ENCODE measurements at regions not wholly inside any gene's neighbourhood (a gene's known extent, or its start where the extent isn't known, plus 50 kb on each side); places are given as distances from the start of the nearest gene placed in this dataset.
A peak's percentile ranks its signal among the peaks of the same experiment; 100 is the strongest.

GRCh38 chr13:19324325-19324724 lies 142.7 kb upstream of the TUBA3C start:
- no peak for TF ChIP-seq CTCF (IDR thresholded peaks at IDR 0.05; ENCODE audit: insufficient read depth, low read length, severe bottlenecking)
- Histone ChIP-seq H3K27me3 (ENCODE audit: control insufficient read depth, insufficient read depth, low read length) (no peaks in the 10 kb centered on the region), H3K36me3 (ENCODE audit: control insufficient read depth, insufficient read depth, low read length) (no peaks in the 10 kb centered on the region), H3K4me3 (ENCODE audit: low read depth, low read length) (no peak overlapping the region)
- FAIRE-seq (no peak), DNase-seq (ENCODE audit: low read depth) (no peak)

DNA sequence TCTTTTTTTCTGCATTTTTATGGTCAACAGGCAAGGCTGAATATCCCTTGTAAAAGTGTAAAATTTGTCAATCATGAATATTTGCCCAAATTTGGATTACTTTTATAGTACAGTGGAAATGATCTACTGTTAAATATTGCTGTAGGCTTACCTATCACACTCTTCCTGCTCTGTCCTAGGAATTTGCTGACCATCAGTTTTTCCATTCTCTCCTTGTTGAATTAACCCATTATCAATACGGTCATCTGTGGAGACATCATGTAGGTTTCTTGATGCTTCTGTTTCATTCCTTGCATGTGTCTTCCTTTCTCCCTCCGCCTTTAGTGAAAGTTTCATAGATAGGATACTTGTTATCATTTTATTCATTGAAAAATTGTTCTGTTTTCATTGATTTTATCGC lies 139.6 kb upstream of the TUBA3C start:
- FAIRE-seq (no peak), DNase-seq (ENCODE audit: low read depth) (no peak)
- Histone ChIP-seq H3K27me3 (ENCODE audit: control insufficient read depth, insufficient read depth, low read length) (no peaks in the 10 kb centered on the region), H3K36me3 (ENCODE audit: control insufficient read depth, insufficient read depth, low read length) (no peaks in the 10 kb centered on the region), H3K4me3 (ENCODE audit: low read depth, low read length) (no peak overlapping the region)
- TF ChIP-seq CTCF (IDR thresholded peaks at IDR 0.05; ENCODE audit: insufficient read depth, low read length, severe bottlenecking) = no peak

- Histone ChIP-seq H3K27me3 (ENCODE audit: control insufficient read depth, insufficient read depth, low read length) (no peaks in the 10 kb centered on the region), H3K4me3 (ENCODE audit: low read depth, low read length) (no peak overlapping the region), H3K36me3 (ENCODE audit: control insufficient read depth, insufficient read depth, low read length) (no peaks in the 10 kb centered on the region)
- TF ChIP-seq CTCF (IDR thresholded peaks at IDR 0.05; ENCODE audit: insufficient read depth, low read length, severe bottlenecking) = no peak
- DNase-seq (ENCODE audit: low read depth) = no peak
- no peak for FAIRE-seq
Observed at GRCh38 chr13:19305434-19305833, 123.8 kb upstream of the TUBA3C start.

DNA sequence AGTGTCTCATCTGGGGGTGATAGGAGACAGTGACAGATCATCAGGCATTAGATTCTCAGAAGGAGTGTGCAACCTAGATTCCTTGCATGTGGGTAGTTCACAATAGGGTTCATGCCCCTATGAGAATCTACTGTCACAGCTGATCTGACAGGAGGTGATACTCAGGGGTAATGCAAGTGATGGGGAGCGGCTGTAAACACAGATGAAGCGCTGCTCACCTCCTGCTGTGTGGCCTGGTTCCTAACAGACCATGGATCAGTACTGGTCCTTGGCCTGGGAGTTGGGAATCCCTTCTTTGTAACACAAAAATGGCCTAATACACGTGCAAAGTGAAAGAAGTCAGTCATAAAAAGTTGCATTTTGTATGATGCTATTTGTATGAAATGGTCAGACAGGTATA lies 107.6 kb upstream of the TUBA3C start:
- H3K4me3 ChIP-seq (ENCODE audit: low read depth, low read length) = no peak overlapping the region
- DNase-seq (ENCODE audit: low read depth) (no peak), FAIRE-seq (no peak)
- H3K36me3 ChIP-seq (ENCODE audit: control insufficient read depth, insufficient read depth, low read length) = no peaks in the 10 kb centered on the region
- no peak for TF ChIP-seq CTCF (IDR thresholded peaks at IDR 0.05; ENCODE audit: insufficient read depth, low read length, severe bottlenecking)
- no peaks in the 10 kb centered on the region for H3K27me3 ChIP-seq (ENCODE audit: control insufficient read depth, insufficient read depth, low read length)

GRCh38 chr13:19283836-19284235 lies 102.2 kb upstream of the TUBA3C start:
- H3K36me3 ChIP-seq (ENCODE audit: control insufficient read depth, insufficient read depth, low read length) = no peaks in the 10 kb centered on the region
- H3K4me3 ChIP-seq (ENCODE audit: low read depth, low read length) = no peak overlapping the region
- no peak for DNase-seq (ENCODE audit: low read depth)
- no peak for TF ChIP-seq CTCF (IDR thresholded peaks at IDR 0.05; ENCODE audit: insufficient read depth, low read length, severe bottlenecking)
- H3K27me3 ChIP-seq (ENCODE audit: control insufficient read depth, insufficient read depth, low read length) = no peaks in the 10 kb centered on the region
- peak; percentile 58 for FAIRE-seq

DNA sequence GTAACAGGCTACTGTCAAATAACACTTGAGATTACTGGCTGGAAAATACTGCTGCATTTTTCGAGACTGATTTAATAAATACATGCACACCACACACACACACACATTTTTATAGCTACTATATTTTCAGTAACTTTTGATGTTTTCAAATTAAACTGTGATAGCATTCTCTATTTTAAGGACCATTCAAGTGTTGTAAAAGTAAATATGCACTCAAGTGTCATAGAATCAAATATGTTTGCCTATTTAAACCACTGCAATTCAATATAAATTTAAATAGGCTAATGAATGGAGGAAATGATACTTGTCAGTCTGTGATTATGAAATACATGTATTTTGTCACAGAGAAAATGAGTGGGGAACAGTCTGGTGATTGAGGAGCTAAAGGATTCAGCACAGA lies 86.7 kb upstream of the TUBA3C start:
- H3K27me3 ChIP-seq (ENCODE audit: control insufficient read depth, insufficient read depth, low read length) = no peaks in the 10 kb centered on the region
- H3K4me3 ChIP-seq (ENCODE audit: low read depth, low read length) = no peak overlapping the region
- no peaks in the 10 kb centered on the region for H3K36me3 ChIP-seq (ENCODE audit: control insufficient read depth, insufficient read depth, low read length)
- DNase-seq (ENCODE audit: low read depth) (no peak), FAIRE-seq (no peak)
- no peak for TF ChIP-seq CTCF (IDR thresholded peaks at IDR 0.05; ENCODE audit: insufficient read depth, low read length, severe bottlenecking)
